GM18508 (cell line): ENCODE measurements at regions not wholly inside any gene's neighbourhood (a gene's known extent, or its start where the extent isn't known, plus 50 kb on each side); places are given as distances from the start of the nearest gene placed in this dataset.

ENCODE experiments used
- ATAC-seq: cut with Tn5 transposase; IDR thresholded peaks from one replicate; pipeline ENCODE4 v1.9.1; 2021; ENCODE audit warnings: moderate number of reproducible peaks; ENCODE audit not compliant: insufficient read depth, unreplicated experiment

DNA sequence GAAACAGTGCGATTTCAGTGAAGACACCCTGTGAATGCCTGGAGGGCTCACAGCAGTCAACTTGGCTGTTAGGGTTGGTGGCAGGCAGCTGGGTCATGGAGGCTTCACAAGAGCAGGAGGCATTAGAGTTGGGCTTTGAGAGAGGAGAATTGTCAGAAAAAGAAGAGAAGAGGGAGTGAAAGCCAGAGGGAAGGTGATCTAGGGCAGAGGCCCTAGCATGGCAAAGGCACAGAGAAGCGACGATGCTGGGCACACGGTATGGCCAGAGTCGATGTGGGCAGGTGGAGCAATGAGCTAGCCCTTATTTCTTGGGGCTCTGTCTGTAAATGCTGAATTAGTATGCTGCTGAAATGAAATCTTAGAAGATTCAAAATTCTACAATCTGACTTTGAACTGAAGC, 52.6 kb upstream of the OLFM4 start:
- ATAC-seq: no peak

- no peak for ATAC-seq
Observed at GRCh38 chr13:52975161-52975560, 53.5 kb upstream of the OLFM4 start.

- no peak for ATAC-seq
Observed at GRCh38 chr13:52974711-52975110, 53.9 kb upstream of the OLFM4 start.

- no peak for ATAC-seq
Observed at GRCh38 chr13:52969373-52969772, 59.2 kb upstream of the OLFM4 start.

- peak; percentile 90 for ATAC-seq
Observed at GRCh38 chr13:52968074-52968700, 60.4 kb upstream of the OLFM4 start.

DNA sequence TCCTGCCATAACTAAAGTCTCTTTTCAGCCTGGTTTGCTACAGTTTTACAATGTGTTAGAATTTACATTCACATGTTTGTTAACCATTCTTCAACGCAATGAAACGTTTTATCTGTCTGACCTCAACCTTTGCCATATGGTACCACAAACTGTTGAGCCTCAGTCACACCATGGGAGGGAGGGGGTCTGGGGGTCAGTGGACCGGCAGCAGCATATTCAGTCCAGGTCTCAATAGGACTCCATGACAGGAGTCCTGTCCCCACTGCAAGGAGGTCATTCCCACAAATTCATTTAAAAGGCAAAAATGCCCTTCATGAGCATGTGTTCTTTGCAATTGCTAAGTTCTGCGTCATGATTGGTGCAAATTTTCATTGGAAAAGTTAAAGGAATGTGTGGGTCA, 66.6 kb upstream of the OLFM4 start:
- no peak for ATAC-seq

GRCh38 chr13:52961256-52961910, 67.2 kb upstream of the OLFM4 start:
- no peak for ATAC-seq

DNA sequence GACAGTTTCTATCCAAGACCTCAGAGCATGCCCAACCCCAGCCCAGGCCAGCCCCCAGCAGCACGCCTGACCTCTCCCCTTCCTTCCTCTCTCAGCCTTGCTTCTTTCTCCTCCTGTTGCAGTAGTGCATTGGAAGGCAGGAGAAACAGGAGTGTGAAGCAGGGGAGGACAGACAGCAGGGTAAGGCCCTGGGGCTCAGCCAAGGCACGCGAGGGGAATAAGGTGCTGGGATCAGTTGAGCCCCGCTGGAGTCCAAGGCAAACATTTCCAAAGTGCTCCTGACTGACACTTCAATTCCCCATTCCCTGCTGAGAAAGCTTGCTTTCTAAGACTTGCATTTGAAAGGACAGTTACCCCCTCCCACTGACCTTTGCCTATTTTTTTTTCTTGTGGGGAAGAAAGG, 73.1 kb upstream of the OLFM4 start:
- ATAC-seq: no peak

DNA sequence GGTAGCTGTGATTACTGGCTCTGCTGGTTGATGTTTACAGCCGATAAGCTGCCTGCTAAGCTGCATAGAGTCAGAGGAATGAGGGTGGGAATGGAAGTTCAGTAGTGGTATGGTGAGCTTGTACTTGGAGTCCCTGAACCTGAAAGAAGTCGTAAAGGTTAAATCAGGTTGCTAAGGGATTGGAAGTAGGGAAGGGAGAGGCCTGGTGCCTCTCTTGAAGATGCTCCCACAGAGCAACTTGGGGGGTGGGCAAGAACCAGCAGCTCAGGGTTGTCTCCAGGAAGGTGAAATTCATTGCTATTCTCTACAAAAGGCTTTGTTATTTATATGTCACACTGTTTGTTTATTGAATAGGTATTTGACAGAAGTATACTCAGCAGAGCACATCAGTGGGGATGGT, 73.8 kb upstream of the OLFM4 start:
- ATAC-seq: no peak

- ATAC-seq: no peak
Observed at GRCh38 chr13:52950436-52950956, 78.1 kb upstream of the OLFM4 start.

GRCh38 chr13:52949742-52950141, 78.9 kb upstream of the OLFM4 start:
- no peak for ATAC-seq

- ATAC-seq: no peak
Observed at GRCh38 chr13:52949044-52949443, 79.6 kb upstream of the OLFM4 start.

GRCh38 chr13:52947921-52948373, 80.7 kb upstream of the OLFM4 start:
- ATAC-seq: no peak

GRCh38 chr13:52945348-52945747, 83.3 kb upstream of the OLFM4 start:
- no peak for ATAC-seq

DNA sequence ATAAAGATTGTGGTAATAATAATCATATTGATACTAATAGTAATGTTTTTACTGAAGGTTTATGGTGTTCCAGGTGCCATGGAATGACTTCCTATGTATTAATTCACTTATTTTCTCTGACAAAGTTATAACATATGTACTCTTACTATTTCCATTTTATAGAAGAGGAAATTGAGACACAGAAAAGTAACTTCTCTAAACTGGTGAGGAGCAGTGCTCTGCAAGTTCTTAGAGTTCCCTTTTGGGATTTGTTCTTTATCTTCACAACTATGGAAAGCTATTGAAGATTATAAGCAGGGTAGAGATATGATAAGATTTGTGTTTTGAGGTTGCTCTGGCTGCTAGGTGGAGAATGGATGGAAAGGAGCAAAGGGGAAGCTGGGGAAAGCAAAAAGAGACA, 83.9 kb upstream of the OLFM4 start:
- no peak for ATAC-seq

DNA sequence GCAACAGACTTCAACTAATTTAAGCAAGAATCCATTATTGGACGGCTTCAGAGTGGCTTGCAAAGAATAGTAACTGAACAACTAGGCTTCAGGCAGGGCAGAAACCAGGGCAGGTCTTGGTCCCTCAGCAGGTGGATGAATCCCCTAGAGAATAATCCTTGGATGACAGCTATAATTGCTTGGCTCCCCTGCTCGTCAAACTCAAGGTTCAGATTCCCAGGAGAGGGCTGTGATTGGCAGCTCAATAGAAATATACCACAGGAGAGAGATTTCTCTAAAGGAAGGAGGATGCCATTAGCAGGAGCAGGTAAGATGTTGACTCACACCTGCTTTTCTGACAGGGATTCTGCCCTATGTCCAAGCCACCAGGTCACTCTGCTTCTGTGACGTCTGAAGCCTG, 89.6 kb upstream of the PCDH8 start:
- no peak for ATAC-seq

DNA sequence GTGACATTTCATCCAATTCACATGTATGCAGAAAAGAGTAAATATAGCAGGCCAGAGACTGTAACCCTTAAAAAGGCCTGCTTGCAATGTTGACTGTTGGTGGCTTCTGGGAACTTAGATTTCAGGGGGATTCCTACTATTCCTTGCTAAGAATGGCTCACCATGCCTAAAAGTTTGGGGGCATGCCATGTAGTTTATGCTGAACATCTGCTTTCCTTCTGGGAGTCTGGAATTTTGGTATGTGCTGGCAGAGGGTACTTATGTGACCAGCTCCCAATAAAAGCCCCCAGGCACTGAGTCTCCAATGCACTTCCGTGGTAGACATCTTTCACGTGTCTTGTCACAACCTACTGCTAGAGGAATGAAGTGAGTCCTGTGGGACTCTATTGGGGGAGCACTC, 88.4 kb upstream of the PCDH8 start:
- no peak for ATAC-seq

DNA sequence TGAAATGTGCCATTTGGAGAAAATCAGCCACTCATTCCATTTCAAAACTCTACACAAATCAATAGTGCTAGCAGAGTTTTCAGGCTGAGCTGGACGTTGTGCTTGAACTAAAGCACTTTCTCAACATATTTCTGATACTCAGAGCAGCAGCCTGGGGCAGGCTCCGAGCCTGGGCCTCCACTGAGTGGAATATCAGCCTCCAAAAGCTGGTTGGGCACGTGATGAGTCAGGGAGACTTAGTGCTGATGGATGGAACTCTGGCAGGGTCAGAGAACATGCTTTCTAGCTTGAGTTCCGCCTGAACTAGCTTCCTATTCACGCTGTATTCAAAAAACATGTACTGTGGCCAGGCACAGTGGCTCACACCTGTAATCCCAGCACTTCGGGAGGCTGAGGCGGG, 85.8 kb upstream of the PCDH8 start:
- ATAC-seq: no peak

DNA sequence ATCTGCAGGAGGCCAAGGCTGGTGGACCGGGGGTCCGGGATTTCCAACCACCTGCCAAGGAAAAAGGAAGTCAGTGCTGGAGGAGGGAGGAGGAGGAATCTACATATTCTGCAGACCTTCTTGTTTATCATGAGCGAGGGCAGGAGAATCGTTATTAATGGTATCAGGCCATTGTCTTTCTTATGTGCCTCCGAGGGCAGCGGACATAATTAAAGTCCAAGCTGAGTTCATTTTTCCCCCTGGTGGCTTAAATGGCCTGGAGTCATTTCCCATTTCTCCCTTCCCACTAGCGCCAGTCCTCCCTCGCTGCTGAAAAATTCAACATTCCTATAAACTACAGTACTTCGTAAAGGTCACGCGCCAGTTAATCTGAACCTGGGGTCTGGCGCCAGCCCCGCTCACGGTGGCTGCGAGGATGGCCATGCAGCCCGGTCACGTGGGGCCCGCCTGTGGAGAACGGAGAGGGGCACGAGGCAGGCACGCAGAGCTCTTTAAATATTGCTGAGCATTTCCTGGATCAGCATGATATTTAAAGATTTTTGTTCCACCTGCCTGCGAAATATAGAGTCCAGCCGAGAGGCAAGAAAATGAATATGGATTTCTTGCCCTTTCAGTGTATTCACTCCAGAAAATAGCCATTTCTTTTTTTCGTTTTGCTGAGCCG, 85.2 kb upstream of the PCDH8 start:
- ATAC-seq: no peak

- no peak for ATAC-seq
Observed at GRCh38 chr13:52933099-52933498, 84.7 kb upstream of the PCDH8 start.

DNA sequence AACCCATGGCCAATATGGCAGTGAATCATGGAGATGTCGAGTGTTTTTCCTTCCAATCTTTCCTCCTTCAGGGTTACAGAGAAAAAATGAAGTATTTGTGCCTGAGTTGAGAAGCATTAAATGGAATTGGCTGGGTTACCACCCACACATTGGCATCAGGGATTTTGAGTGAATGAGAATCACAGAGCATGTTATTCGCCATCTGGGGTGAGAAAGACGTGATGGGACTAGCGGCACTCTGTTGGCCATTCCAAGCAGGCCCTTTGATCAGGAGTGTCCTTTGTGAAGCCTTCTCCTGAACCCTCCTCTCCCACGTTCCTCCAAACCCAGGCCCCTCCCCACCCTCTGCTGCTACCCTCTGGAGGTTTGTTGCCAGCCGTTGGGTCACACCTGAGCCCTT, 84.2 kb upstream of the PCDH8 start:
- ATAC-seq: no peak
